GM18498 (cell line): ENCODE measurements at regions not wholly inside any gene's neighbourhood (a gene's known extent, or its start where the extent isn't known, plus 50 kb on each side); places are given as distances from the start of the nearest gene placed in this dataset.

Experiments used
- ATAC-seq: cut with Tn5 transposase; IDR thresholded peaks from one replicate; pipeline ENCODE4 v1.9.1; 2021; ENCODE audit warnings: mild to moderate bottlenecking, moderate library complexity; ENCODE audit not compliant: unreplicated experiment

- ATAC-seq: no peak
Observed at GRCh38 chr6:105509506-105510331, 106.8 kb upstream of the PREP start.

DNA sequence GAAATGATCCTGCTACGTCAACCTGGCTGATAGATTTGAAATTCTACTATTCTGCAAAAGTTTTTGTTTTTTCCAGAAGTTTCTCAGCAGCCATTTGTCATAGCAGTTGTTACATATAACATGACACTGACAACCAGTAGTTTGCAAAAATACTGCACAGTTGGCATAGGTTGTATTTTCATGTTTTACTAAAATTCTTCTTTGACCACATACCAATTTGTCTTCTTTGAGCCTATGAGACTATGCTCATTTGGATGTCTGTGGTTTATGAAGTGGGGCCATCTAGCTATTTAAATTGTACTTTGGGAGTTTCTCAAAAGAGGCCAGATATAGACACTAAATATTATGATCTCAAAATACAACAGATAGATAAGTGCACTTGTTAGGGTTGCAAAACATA, 104.9 kb upstream of the PREP start:
- ATAC-seq: no peak

- ATAC-seq: no peak
Observed at GRCh38 chr6:105504706-105505105, 101.8 kb upstream of the PREP start.

DNA sequence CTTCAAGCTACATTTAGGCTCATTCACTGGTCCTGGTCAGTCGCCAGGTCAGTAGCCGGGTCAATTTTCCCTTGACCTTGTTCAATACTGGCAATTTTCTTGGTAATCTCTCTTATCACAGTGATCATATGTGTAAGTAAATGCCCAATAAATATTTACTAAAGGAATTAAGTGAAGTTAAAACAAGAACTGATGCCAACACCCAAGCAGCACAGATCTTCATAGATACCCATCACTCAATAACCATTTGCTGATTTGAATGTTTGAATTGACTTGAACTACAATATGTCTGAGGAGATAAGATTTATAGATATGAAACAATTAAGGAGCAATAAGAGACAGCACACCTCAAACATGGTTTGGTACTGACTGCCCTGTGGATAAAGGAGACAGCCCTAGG, 100.8 kb upstream of the PREP start:
- ATAC-seq: no peak

GRCh38 chr6:105501826-105502344, 99.0 kb upstream of the PREP start:
- ATAC-seq: no peak

DNA sequence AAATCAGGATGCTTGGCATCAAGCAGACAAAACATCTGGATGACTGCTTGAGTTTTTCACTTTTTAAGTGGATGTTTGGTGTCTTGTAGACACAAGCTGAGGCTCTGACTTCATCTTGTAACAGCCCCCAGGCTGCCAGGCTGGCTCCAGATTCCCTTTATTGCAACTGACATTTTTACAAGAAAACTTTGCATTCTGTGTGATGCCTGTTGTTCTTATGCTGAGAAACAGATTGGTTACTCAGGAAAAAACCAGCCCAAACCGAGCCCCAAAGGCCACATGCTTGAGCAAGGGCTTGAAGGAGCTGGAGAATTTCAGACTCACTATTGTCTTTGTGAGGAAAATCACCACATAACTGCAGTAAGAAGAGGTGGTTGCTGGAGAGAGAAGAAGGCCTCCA, 98.4 kb upstream of the PREP start:
- no peak for ATAC-seq

DNA sequence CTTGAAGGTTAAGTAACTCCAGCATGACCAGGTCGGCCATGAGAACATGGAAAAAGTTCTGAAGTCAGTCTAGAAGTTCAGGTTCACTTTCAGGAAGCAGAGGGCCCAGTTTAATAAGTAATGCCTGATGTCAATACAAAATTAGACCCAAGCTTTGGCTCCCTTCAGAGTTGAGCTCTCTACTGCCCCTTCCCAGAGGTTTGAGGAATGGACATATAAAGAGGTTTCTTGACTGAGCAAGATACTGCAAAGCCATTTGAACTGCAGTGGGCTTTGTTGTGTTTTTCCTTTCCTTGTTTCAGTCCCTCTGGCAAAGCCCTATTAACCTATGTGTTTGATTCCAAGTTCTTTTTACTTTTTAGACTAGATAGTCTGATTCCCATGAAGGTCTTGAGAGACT, 97.8 kb upstream of the PREP start:
- ATAC-seq: no peak

DNA sequence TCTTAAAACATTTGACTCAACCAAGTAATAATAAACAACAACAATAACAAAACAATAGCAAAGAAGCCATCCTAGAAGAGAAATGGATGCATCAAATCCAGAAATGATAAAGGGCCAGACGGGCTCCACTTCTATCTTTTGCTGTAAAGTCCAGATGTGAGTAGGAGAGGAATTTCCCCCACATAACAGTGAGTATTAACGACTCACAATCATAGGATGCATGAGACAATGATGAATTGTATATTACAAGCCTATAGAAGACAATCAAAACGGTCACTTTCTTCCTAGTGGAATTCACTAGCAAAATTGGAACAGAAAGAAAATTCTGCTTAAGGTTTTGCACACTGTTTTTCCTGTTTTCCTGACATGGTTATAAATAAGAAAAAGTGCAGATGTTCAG, 97.0 kb upstream of the PREP start:
- no peak for ATAC-seq

DNA sequence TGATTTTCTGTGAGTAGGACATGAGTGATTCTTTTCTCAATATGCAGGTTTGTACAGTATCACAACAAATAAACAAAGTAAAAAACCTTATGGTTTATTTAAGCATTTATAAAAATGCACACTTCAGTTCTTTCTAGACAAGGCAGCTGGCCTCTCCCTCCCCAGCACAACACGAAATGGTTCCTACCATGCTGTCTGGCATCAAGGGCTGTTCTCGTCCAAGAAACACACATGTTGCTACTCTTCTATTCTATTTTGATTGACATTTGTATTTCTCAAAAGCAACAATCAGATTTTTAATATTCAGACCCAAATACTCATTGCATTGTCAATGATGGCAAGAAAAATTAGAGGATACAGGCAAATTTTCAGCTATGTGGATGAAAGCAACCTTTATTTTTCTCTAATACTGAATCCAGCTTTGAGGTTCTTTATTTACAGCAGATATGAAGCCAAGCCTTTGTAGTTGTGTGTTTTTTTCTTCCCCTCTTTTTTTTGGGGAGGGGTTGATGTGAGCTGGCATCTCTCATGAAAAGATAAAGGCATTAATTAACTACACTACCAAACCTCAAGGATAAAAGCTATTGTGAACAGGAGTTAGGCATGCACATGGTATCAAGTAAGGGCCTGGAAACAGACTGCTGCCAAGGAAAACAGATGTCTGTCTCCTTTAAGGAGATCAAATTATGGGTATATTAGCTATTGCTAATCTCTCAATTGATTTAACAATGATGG, 96.4 kb upstream of the PREP start:
- no peak for ATAC-seq

DNA sequence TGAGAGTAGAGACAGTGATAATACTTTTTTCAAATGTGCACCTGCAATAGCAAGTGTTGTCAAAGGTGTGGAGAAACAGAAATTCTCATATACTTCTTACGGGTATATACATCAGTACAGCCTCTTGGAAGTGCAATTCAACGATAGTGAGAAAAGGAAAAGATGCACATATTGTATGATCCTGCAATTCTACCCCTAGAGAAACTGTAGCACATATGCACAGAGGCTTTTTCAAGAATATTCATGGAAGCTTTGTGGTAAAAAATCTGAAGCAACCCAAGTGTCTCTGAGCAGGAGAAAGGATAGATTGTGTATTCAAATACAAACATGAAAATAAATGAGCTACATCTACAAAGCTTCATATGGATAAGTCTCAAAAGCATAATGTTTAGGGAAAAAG, 94.7 kb upstream of the PREP start:
- ATAC-seq: no peak

GRCh38 chr6:105495515-105495914, 92.6 kb upstream of the PREP start:
- peak; percentile 65 for ATAC-seq

- no peak for ATAC-seq
Observed at GRCh38 chr6:105494688-105495087, 91.8 kb upstream of the PREP start.

- no peak for ATAC-seq
Observed at GRCh38 chr6:105493736-105494135, 90.9 kb upstream of the PREP start.

- peak; percentile 70 for ATAC-seq
Observed at GRCh38 chr6:105492706-105493673, 90.1 kb upstream of the PREP start.

DNA sequence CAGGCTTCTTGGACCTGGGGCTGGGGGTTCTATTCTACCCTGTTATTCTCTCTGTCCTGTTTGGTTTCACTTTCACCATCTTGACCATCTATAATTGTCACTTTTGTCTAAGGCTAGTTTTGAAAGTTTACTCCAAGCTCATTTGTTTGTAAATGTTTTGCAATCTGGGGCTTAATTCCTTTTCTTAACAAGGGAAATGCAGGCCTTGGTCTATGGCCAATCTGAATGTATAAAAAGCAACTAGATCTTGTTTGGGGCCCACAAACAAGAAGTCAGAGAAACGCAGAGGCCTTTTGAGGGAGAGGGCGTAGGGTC, 86.3 kb upstream of the PREP start:
- no peak for ATAC-seq

- no peak for ATAC-seq
Observed at GRCh38 chr6:105488516-105489215, 85.8 kb upstream of the PREP start.

GRCh38 chr6:105487040-105487790, 84.3 kb upstream of the PREP start:
- no peak for ATAC-seq

GRCh38 chr6:105485456-105485855, 82.6 kb upstream of the PREP start:
- ATAC-seq: peak; percentile 64

DNA sequence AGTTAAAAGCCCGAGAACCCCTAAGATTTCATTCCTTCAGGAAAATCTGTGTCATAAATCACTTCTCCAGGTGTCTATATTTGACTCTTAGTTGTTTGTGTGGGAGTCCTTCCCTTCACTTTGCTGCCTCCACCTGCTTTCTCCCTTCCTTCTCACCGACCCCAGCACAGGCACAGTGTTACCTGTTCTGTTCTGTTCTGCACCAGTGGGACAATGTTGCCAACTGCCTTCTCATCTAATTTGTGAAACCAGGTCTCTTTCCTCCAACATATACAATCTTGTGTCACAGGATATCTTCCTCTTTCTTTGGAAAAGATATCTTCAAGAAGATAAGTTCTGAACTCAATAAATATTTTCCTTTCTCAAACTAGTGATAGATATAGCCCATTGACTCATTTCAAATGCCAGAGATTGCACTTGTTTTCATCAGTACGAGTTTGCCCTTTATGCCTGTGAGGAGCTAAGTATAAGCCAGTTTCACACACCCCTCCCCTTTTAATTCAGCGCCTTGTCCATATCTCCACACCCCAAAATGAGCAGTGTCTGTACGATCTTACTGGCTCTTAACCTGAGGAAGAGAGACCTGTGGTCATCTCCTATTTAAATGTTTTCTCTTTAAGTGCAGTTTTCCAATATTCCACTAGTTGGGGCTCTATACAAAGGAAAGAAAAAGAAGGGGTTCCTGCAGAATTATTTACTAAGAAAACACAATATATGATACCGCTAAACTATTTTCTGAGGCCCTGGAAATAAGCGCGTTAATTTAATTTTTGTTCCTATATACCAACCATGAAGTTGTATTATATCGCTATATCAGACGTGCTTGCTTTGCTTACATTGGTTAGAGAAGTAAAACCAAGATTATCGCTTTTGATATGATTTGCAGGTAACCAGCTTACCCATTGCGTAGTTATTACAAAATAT, 81.6 kb upstream of the PREP start:
- peak; percentile 43 for ATAC-seq
